WTC11 (cell line): ENCODE measurements at regions not wholly inside any gene's neighbourhood (a gene's known extent, or its start where the extent isn't known, plus 50 kb on each side); places are given as distances from the start of the nearest gene placed in this dataset.

Source experiments
- ATAC-seq: fragments of 200-7000 bp; cut with Tn5 transposase; 2 replicates; pipeline ENCODE4 v1.10.0; 2021; ENCODE audit warnings: mild to moderate bottlenecking, moderate library complexity
- CTCF ChIA-PET: fragments of 300-600 bp; sonication (Branson Sonifier 250); formaldehyde crosslinking; loops from one replicate; lab custom pipeline; 2021; ENCODE audit warnings: antibody characterized with exemption; lab: Charles Lee
- POLR2A ChIA-PET: fragments of 350-600 bp; sonication (Branson Sonifier 250); formaldehyde crosslinking; loops from one replicate; lab custom pipeline; 2021; ENCODE audit warnings: antibody characterized with exemption; lab: Charles Lee
- DNase-seq: peaks from one replicate; pipeline ENCODE4 v3.0.0; 2021; ENCODE audit warnings: low spot score
- H3K27ac Mint-ChIP-seq: 2 replicates; pipeline ENCODE4 v1.8.0; 2021; ENCODE audit warnings: mixed read lengths
- H3K27me3 Mint-ChIP-seq: 2 replicates; pipeline ENCODE4 v1.8.0; 2021; ENCODE audit warnings: low read depth, mild to moderate bottlenecking, moderate library complexity, mixed read lengths
- H3K36me3 Mint-ChIP-seq: 2 replicates; pipeline ENCODE4 v1.8.0; 2021; ENCODE audit warnings: mixed read lengths
- H3K4me1 Mint-ChIP-seq: 2 replicates; pipeline ENCODE4 v1.8.0; 2022; ENCODE audit warnings: mixed read lengths
- H3K4me3 Mint-ChIP-seq: 2 replicates; pipeline ENCODE4 v1.8.0; 2021; ENCODE audit warnings: mild to moderate bottlenecking, moderate library complexity, mixed read lengths
- H3K9me3 Mint-ChIP-seq: 2 replicates; pipeline ENCODE4 v1.8.0; 2021; ENCODE audit warnings: mixed read lengths
- CTCF ChIP-seq: fragments of 200-600 bp; IDR thresholded peaks from 2 replicates; pipeline ENCODE4 v1.8.0; 2022; ENCODE audit warnings: antibody characterized with exemption
- E2F5 ChIP-seq: sonication (generic); formaldehyde crosslinking; IDR thresholded peaks from 2 replicates; pipeline ENCODE4 v1.8.1; 2022; ENCODE audit warnings: mild to moderate bottlenecking, moderate library complexity, missing genetic modification reagents
- ESRRA ChIP-seq: sonication (generic); formaldehyde crosslinking; IDR thresholded peaks from 2 replicates; pipeline ENCODE4 v1.8.1; 2022; ENCODE audit warnings: mild to moderate bottlenecking, missing genetic modification reagents, borderline replicate concordance
- GTF2I ChIP-seq: fragments of 250-450 bp; sonication (Bioruptor Pico); conservative IDR thresholded peaks from 2 replicates; pipeline ENCODE4 v1.4.0; 2021; ENCODE audit warnings: mild to moderate bottlenecking
- IRF2 ChIP-seq: sonication (generic); formaldehyde crosslinking; IDR thresholded peaks from 2 replicates; pipeline ENCODE4 v1.8.0; 2022; ENCODE audit warnings: low read depth, missing genetic modification reagents, borderline replicate concordance
- MAX ChIP-seq: sonication (generic); formaldehyde crosslinking; IDR thresholded peaks from 2 replicates; pipeline ENCODE4 v1.8.0; 2022; ENCODE audit warnings: mild to moderate bottlenecking, missing genetic modification reagents
- MLX ChIP-seq: sonication (generic); formaldehyde crosslinking; IDR thresholded peaks from 2 replicates; pipeline ENCODE4 v1.8.1; 2023; ENCODE audit warnings: mild to moderate bottlenecking, missing genetic modification reagents, moderate library complexity
- MYBL2 ChIP-seq: sonication (generic); formaldehyde crosslinking; IDR thresholded peaks from 2 replicates; pipeline ENCODE4 v1.8.1; 2023; ENCODE audit warnings: mild to moderate bottlenecking, moderate library complexity, missing genetic modification reagents
- NFATC4 ChIP-seq: fragments of 250-450 bp; sonication (Bioruptor Pico); IDR thresholded peaks from 2 replicates; pipeline ENCODE4 v1.9.0; 2021; ENCODE audit warnings: mild to moderate bottlenecking
- RELA ChIP-seq: sonication (generic); formaldehyde crosslinking; IDR thresholded peaks from 2 replicates; pipeline ENCODE4 v1.8.1; 2022; ENCODE audit warnings: missing genetic modification reagents, mild to moderate bottlenecking, borderline replicate concordance
- SOX15 ChIP-seq: fragments of 250-450 bp; sonication (Bioruptor Pico); IDR thresholded peaks from 2 replicates; pipeline ENCODE4 v1.9.0; 2021; ENCODE audit warnings: mild to moderate bottlenecking
- USF1 ChIP-seq: sonication (generic); formaldehyde crosslinking; IDR thresholded peaks from 2 replicates; pipeline ENCODE4 v1.8.0; 2022; ENCODE audit warnings: mild to moderate bottlenecking, missing genetic modification reagents
- ZMAT4 ChIP-seq: fragments of 250-450 bp; sonication (Bioruptor Pico); IDR thresholded peaks from 2 replicates; pipeline ENCODE4 v1.9.0; 2021; ENCODE audit warnings: mild to moderate bottlenecking
- ZNF423 ChIP-seq: fragments of 250-450 bp; sonication (Bioruptor Pico); IDR thresholded peaks from 2 replicates; pipeline ENCODE4 v2.1.2; 2022; ENCODE audit warnings: mild to moderate bottlenecking, moderate library complexity
- ZNF512 ChIP-seq: sonication (generic); formaldehyde crosslinking; IDR thresholded peaks from 2 replicates; pipeline ENCODE4 v1.8.1; 2022; ENCODE audit warnings: missing genetic modification reagents, borderline replicate concordance
- ZNF532 ChIP-seq: fragments of 250-450 bp; sonication (Bioruptor Pico); IDR thresholded peaks from 2 replicates; pipeline ENCODE4 v1.9.0; 2021; ENCODE audit warnings: mild to moderate bottlenecking, borderline replicate concordance

- Mint-ChIP-seq H3K4me3 (no peak overlapping the region), H3K4me1 (no peaks in the 10 kb centered on the region), H3K36me3 (no peaks in the 10 kb centered on the region), H3K9me3 (peaks cover 19% of the 10 kb centered on the region), H3K27ac (no peak overlapping the region)
- ATAC-seq (no peak), DNase-seq (no peak)
- CTCF ChIA-PET, result interaction anchor here (1.4 to 2.0 kb wide), 5 partner anchors 27 to 208 kb away, joined by 4 to 7 read pairs (median 5); no protein-coding TSS in a partner anchor
- TF ChIP-seq ZNF532 (CRISPR knock-in tag) (no peak), ESRRA (CRISPR knock-in tag) (no peak), MLX (CRISPR knock-in tag) (no peak), ZMAT4 (CRISPR knock-in tag) (no peak), GTF2I (CRISPR knock-in tag) (no peak), E2F5 (CRISPR knock-in tag) (no peak), RELA (no peak), ZNF512 (CRISPR knock-in tag) (no peak), MAX (CRISPR knock-in tag) (no peak), USF1 (CRISPR knock-in tag) (no peak), MYBL2 (CRISPR knock-in tag) (no peak), NFATC4 (CRISPR knock-in tag) (no peak), SOX15 (CRISPR knock-in tag) (no peak), CTCF (no peak), IRF2 (CRISPR knock-in tag) (no peak), ZNF423 (CRISPR knock-in tag) (no peak)
- TF ChIP-seq, all 79 proteins: peak for 0
- POLR2A ChIA-PET, result no interaction called here
- no peaks in the 10 kb centered on the region for H3K27me3 Mint-ChIP-seq
Measured at GRCh38 chr4:26133840-26134239, 187.0 kb upstream of the RBPJ start.
